ENCODE measurements at regions not wholly inside any gene's neighbourhood (a gene's known extent, or its start where the extent isn't known, plus 50 kb on each side); places are given as distances from the start of the nearest gene placed in this dataset.

DNA sequence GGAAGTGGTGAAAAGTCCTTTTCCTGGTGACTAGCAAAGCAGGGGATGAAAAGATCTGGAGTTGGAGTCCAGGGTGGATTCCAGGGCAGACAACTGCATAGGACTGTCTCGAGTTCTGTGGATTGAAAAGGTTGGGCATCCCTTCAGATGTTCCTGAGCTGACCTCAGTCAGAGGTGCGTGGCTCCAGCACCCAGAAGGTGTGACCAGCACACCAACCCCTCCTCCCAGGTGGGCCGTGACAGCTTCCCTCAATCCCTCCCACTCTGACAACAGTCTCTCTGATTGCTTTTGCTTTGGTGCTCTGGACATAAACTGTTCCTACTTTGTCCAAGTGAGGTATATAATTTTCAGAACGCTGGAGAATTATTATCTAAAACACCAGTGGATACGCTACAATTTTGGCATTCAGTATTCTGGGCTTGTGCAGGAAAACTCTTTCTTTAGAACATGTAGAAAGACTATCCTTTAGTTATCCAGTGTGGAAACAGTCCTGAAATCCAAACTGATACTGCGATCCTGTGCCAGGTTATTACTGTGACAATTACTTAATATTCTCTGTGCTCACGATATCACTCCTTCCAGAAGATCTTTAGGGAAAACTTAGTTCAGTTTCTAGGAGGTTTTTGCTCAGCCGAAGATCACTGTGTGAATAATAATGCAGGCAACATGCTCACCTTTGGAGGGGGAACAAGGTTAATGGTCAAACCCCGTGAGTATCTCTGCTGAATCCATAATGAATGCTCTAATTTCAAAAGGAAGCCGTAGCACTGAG is 87.9 kb downstream of the DAD1 start (continued):
- TF ChIP-seq ZNF302 (CRISPR knock-in tag; IDR thresholded peaks at IDR 0.05) (no peak), CBX2 (IDR thresholded peaks at IDR 0.05; ENCODE audit: borderline replicate concordance, low read depth) (no peak)
- TF ChIP-seq, protein P1, sequence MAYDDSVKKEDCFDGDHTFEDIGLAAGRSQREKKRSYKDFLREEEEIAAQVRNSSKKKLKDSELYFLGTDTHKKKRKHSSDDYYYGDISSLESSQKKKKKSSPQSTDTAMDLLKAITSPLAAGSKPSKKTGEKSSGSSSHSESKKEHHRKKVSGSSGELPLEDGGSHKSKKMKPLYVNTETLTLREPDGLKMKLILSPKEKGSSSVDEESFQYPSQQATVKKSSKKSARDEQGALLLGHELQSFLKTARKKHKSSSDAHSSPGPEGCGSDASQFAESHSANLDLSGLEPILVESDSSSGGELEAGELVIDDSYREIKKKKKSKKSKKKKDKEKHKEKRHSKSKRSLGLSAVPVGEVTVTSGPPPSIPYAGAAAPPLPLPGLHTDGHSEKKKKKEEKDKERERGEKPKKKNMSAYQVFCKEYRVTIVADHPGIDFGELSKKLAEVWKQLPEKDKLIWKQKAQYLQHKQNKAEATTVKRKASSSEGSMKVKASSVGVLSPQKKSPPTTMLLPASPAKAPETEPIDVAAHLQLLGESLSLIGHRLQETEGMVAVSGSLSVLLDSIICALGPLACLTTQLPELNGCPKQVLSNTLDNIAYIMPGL (CRISPR knock-in tag; IDR thresholded peaks at IDR 0.05; ENCODE audit: borderline replicate concordance): no peak
- TF ChIP-seq, protein P2, sequence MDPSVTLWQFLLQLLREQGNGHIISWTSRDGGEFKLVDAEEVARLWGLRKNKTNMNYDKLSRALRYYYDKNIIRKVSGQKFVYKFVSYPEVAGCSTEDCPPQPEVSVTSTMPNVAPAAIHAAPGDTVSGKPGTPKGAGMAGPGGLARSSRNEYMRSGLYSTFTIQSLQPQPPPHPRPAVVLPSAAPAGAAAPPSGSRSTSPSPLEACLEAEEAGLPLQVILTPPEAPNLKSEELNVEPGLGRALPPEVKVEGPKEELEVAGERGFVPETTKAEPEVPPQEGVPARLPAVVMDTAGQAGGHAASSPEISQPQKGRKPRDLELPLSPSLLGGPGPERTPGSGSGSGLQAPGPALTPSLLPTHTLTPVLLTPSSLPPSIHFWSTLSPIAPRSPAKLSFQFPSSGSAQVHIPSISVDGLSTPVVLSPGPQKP (IDR thresholded peaks at IDR 0.05; ENCODE audit: low read depth, low read length): no peak

DNA sequence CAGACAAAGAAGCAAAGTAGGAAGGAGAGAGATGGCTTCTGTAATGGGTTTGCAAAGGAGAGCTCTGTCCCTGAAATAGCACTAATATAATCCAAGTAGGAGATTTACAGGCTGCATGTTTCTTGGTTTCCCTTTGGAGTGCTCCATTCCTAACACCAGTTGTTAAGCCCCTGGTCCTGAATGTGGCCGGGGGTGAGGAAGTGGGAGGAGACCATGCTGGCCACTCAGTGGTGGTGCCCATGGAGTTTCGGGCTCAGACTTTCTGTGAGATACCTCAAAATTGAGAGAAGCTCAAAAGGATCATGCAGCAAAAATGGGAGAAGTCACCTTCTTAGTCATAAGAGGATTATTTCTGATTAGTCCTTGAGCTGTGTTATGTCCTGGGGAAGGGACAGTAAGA is 88.5 kb downstream of the DAD1 start:
- DNase-seq (ENCODE audit: low read depth in 1 of 2, low spot score in 1 of 2) (no peak), ATAC-seq (no peak), FAIRE-seq (no peak)
- Histone ChIP-seq H3K4me2 (no peak overlapping the region), H3K4me3 (no peak overlapping the region), H3K27ac (no peak overlapping the region), H3K4me1 (no peaks in the 10 kb centered on the region), H3K9me3 (no peaks in the 10 kb centered on the region)
- WGBS (ENCODE audit: missing lambda C conversion rate): 27% methylated on average over 2 of the region's 2 CpGs
- ChIA-PET POLR2A (no interaction called here), CTCF (interaction anchor here (1.1 to 1.4 kb wide), 2 partner anchors 56 to 112 kb away, joined by 3 read pairs; no protein-coding TSS in a partner anchor)
- no peak for TF ChIP-seq ZC3H11A (IDR thresholded peaks at IDR 0.05)
- no peak for TF ChIP-seq GATA3 (IDR thresholded peaks at IDR 0.05; ENCODE audit: borderline replicate concordance)
- no peak for TF ChIP-seq NPAS2 (CRISPR knock-in tag; IDR thresholded peaks at IDR 0.05; ENCODE audit: borderline replicate concordance)
- no peak for TF ChIP-seq EHF (CRISPR knock-in tag; IDR thresholded peaks at IDR 0.05)
- no peak for TF ChIP-seq RNF2 (IDR thresholded peaks at IDR 0.05; ENCODE audit: borderline replicate concordance, low read depth)
- TF ChIP-seq, protein P3, sequence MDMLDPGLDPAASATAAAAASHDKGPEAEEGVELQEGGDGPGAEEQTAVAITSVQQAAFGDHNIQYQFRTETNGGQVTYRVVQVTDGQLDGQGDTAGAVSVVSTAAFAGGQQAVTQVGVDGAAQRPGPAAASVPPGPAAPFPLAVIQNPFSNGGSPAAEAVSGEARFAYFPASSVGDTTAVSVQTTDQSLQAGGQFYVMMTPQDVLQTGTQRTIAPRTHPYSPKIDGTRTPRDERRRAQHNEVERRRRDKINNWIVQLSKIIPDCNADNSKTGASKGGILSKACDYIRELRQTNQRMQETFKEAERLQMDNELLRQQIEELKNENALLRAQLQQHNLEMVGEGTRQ (IDR thresholded peaks at IDR 0.05): no peak
- no peak for TF ChIP-seq RCOR1 (IDR thresholded peaks at IDR 0.05; ENCODE audit: low read depth, low read length)
- no peak for TF ChIP-seq TFCP2L1 (CRISPR knock-in tag; IDR thresholded peaks at IDR 0.05)
- no peak for TF ChIP-seq EHMT2 (IDR thresholded peaks at IDR 0.05; ENCODE audit: low read depth)
- TF ChIP-seq HDAC2 (IDR thresholded peaks at IDR 0.05): no peak
- TF ChIP-seq CBX2 (IDR thresholded peaks at IDR 0.05; ENCODE audit: borderline replicate concordance, low read depth): no peak
- no peak for TF ChIP-seq JUN (IDR thresholded peaks at IDR 0.05)
- TF ChIP-seq JUNB (IDR thresholded peaks at IDR 0.05): no peak
- no peak for TF ChIP-seq ZSCAN20 (CRISPR knock-in tag; IDR thresholded peaks at IDR 0.05)
- TF ChIP-seq PHF8 (IDR thresholded peaks at IDR 0.05; ENCODE audit: borderline replicate concordance, low read depth): no peak
- TF ChIP-seq, protein P2 (IDR thresholded peaks at IDR 0.05; ENCODE audit: low read depth, low read length): no peak
- TF ChIP-seq CHD4 (IDR thresholded peaks at IDR 0.05; ENCODE audit: borderline replicate concordance): no peak

DNA sequence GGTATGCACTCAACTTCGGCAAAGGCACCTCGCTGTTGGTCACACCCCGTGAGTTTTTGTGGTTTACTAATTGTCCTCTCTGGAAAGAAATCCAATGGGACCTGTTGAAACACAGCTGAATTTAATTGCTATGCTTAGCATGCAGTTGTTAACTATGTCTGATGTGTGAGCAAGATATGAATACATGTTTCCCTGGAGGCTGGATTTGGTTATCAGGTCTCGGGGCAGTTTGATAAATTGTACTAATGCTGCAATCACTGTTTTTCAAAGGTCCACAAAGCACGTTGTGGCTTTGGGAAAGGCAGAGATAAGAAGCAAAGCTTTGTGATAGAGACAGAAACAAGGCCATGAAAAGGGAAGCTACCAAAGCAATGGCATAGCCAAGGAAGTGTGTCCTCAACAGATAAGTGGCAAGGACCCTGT is 91.3 kb downstream of the DAD1 start:
- DNase-seq (ENCODE audit: low read depth in 1 of 2, low spot score in 1 of 2) (no peak), FAIRE-seq (no peak), ATAC-seq (no peak)
- Histone ChIP-seq H3K27ac (no peak overlapping the region), H3K9me3 (no peaks in the 10 kb centered on the region), H3K4me1 (no peaks in the 10 kb centered on the region), H3K4me2 (no peak overlapping the region), H3K4me3 (no peak overlapping the region)
- ChIA-PET POLR2A (no interaction called here), CTCF (interaction anchor here (0.8 to 1.3 kb wide), 5 partner anchors 9 to 297 kb away, joined by 3 to 4 read pairs (median 3); no protein-coding TSS in a partner anchor)
- 40% methylated on average over 5 of the region's 5 CpGs for WGBS (ENCODE audit: missing lambda C conversion rate)
- no peak for TF ChIP-seq FOXS1 (CRISPR knock-in tag; IDR thresholded peaks at IDR 0.05)
- no peak for TF ChIP-seq MYC (IDR thresholded peaks at IDR 0.05; ENCODE audit: borderline replicate concordance, low read length)
- no peak for TF ChIP-seq HOXB13 (CRISPR knock-in tag; IDR thresholded peaks at IDR 0.05; ENCODE audit: low read depth)
- TF ChIP-seq, protein P2 (IDR thresholded peaks at IDR 0.05; ENCODE audit: low read depth, low read length): no peak
- no peak for TF ChIP-seq EHMT2 (IDR thresholded peaks at IDR 0.05; ENCODE audit: low read depth)
- TF ChIP-seq, protein P4, sequence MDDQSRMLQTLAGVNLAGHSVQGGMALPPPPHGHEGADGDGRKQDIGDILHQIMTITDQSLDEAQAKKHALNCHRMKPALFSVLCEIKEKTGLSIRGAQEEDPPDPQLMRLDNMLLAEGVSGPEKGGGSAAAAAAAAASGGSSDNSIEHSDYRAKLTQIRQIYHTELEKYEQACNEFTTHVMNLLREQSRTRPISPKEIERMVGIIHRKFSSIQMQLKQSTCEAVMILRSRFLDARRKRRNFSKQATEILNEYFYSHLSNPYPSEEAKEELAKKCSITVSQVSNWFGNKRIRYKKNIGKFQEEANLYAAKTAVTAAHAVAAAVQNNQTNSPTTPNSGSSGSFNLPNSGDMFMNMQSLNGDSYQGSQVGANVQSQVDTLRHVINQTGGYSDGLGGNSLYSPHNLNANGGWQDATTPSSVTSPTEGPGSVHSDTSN (IDR thresholded peaks at IDR 0.05): no peak
- no peak for TF ChIP-seq RCOR1 (IDR thresholded peaks at IDR 0.05; ENCODE audit: low read depth, low read length)
- no peak for TF ChIP-seq CEBPB (IDR thresholded peaks at IDR 0.05)
- no peak for TF ChIP-seq RAD21 (conservative IDR thresholded peaks at IDR 0.05 in 1 of 2, IDR thresholded peaks at IDR 0.05 in 1 of 2)
